Osteocyte (in vitro differentiated cells): ENCODE measurements at regions not wholly inside any gene's neighbourhood (a gene's known extent, or its start where the extent isn't known, plus 50 kb on each side); places are given as distances from the start of the nearest gene placed in this dataset.

Source experiments
- DNase-seq: peaks from one replicate; pipeline ENCODE4 v3.0.0; 2021; ENCODE audit warnings: mixed read lengths; ENCODE audit not compliant: unreplicated experiment; ENCODE audit errors: extremely low spot score
- H3K27ac Mint-ChIP-seq: one replicate; pipeline ENCODE4 v1.8.0; 2021; ENCODE audit warnings: mild to moderate bottlenecking, mixed read lengths; ENCODE audit not compliant: unreplicated experiment
- H3K27me3 Mint-ChIP-seq: one replicate; pipeline ENCODE4 v1.8.0; 2021; ENCODE audit warnings: mixed read lengths; ENCODE audit not compliant: unreplicated experiment
- H3K36me3 Mint-ChIP-seq: one replicate; pipeline ENCODE4 v1.8.0; 2021; ENCODE audit warnings: mixed read lengths; ENCODE audit not compliant: unreplicated experiment
- H3K4me1 Mint-ChIP-seq: one replicate; pipeline ENCODE4 v1.8.0; 2021; ENCODE audit warnings: mixed read lengths; ENCODE audit not compliant: unreplicated experiment
- H3K4me3 Mint-ChIP-seq: one replicate; pipeline ENCODE4 v1.8.0; 2021; ENCODE audit warnings: mild to moderate bottlenecking, moderate library complexity, mixed read lengths; ENCODE audit not compliant: unreplicated experiment
- H3K9me3 Mint-ChIP-seq: one replicate; pipeline ENCODE4 v1.8.0; 2021; ENCODE audit warnings: mixed read lengths; ENCODE audit not compliant: unreplicated experiment
- TF ChIP-seq, protein P1 (sequence below): fragments of 200-600 bp; sonication (generic); IDR thresholded peaks from 2 replicates; pipeline ENCODE4 v1.5.0; 2021; ENCODE audit warnings: antibody characterized with exemption, mild to moderate bottlenecking, moderate library complexity

DNA sequence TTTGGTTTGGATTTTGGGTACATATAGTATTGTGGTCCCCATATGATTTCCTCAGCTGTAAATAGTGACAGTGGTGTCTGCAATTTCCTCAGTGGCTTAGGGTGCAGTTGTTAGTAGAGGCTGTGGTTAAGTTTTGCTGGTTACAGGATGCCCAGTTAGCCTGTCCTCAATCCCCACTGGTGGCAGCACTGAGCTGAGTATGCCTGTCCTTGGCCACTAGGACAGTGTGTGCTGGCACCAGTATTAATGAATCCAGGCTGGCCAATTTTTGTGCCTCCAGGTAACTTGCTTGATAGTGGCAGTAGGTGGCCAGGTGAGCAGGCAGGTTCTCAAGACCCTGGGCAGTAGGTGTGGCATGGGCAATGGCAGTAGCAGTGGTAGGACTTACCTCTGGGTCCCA, 973.1 kb downstream of the TMEM182 start:
- H3K27ac Mint-ChIP-seq = no peak overlapping the region
- TF ChIP-seq, protein P1, sequence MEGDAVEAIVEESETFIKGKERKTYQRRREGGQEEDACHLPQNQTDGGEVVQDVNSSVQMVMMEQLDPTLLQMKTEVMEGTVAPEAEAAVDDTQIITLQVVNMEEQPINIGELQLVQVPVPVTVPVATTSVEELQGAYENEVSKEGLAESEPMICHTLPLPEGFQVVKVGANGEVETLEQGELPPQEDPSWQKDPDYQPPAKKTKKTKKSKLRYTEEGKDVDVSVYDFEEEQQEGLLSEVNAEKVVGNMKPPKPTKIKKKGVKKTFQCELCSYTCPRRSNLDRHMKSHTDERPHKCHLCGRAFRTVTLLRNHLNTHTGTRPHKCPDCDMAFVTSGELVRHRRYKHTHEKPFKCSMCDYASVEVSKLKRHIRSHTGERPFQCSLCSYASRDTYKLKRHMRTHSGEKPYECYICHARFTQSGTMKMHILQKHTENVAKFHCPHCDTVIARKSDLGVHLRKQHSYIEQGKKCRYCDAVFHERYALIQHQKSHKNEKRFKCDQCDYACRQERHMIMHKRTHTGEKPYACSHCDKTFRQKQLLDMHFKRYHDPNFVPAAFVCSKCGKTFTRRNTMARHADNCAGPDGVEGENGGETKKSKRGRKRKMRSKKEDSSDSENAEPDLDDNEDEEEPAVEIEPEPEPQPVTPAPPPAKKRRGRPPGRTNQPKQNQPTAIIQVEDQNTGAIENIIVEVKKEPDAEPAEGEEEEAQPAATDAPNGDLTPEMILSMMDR = no peak
- H3K4me1 Mint-ChIP-seq = no peaks in the 10 kb centered on the region
- H3K9me3 Mint-ChIP-seq = peaks cover 34% of the 10 kb centered on the region
- H3K36me3 Mint-ChIP-seq = no peaks in the 10 kb centered on the region
- no peak overlapping the region for H3K4me3 Mint-ChIP-seq
- no peaks in the 10 kb centered on the region for H3K27me3 Mint-ChIP-seq
- DNase-seq = no peak

DNA sequence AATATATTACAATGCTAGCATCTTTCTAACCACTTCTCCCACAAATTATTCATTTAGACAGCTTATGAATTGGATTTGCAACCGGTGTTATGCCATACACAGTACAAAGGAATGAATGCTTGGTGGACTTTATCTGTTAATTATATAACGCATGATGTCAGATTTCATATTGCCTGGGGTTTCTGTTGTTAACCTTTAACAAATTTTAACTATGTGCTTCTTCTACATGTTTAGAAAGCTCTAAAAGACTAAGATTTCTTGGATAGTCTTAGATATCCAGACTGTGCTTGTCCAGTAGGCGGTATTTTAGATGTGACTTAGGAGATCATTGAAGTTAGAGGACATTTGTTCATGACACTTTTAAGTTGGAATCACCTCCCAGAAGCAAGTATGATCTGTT, 976.3 kb downstream of the TMEM182 start:
- Mint-ChIP-seq H3K27ac (no peak overlapping the region), H3K27me3 (no peaks in the 10 kb centered on the region), H3K36me3 (no peaks in the 10 kb centered on the region), H3K9me3 (peaks cover 18% of the 10 kb centered on the region), H3K4me3 (no peak overlapping the region), H3K4me1 (no peaks in the 10 kb centered on the region)
- no peak for DNase-seq
- TF ChIP-seq, protein P1 = no peak

DNA sequence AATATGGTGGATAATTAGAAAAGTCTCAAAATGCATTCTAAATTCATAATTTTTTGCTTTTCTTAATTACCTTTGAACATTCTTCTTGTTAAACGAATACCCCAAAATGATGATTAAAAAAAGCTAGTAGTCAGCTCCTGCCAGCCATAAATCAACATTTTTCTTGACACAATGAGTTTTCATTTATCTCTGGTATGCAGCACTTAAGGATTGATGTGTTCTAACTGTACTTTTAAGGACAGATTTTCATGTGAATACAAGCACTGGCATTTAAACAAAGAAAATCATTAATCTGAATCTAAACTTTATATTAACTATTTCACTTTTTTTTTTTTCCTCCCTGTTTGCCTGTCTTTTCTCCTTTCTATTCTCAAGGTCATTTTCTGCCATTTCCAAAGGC, 976.8 kb downstream of the TMEM182 start:
- peaks cover 16% of the 10 kb centered on the region for H3K9me3 Mint-ChIP-seq

DNA sequence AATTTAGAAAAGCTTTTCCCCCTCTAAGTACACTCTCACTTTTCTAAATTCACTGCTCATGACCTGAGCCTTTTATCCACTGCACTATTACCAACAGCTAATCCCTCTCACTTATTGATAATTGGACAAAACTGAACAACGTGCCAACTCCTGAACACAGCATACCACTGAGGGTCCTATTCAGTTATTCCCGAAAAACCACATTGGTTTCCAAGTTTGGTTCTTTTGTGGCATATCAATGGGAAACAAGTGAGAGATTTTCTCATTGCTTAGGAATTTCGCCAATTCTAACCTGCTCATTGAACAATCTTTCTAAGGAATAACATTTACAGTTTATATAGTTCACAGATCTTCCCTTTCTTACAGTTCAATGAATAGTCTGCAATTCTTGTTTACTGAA, 977.4 kb downstream of the TMEM182 start:
- no peaks in the 10 kb centered on the region for H3K27me3 Mint-ChIP-seq
- H3K4me1 Mint-ChIP-seq = no peaks in the 10 kb centered on the region
- TF ChIP-seq, protein P1 = no peak
- H3K36me3 Mint-ChIP-seq = no peaks in the 10 kb centered on the region
- peaks cover 11% of the 10 kb centered on the region for H3K9me3 Mint-ChIP-seq
- H3K4me3 Mint-ChIP-seq = no peak overlapping the region
- no peak overlapping the region for H3K27ac Mint-ChIP-seq
- DNase-seq = no peak

More for the DNA sequence above, 976.8 kb downstream of the TMEM182 start:
- Mint-ChIP-seq H3K4me3 (no peak overlapping the region), H3K4me1 (no peaks in the 10 kb centered on the region), H3K36me3 (no peaks in the 10 kb centered on the region), H3K27ac (no peak overlapping the region), H3K27me3 (no peaks in the 10 kb centered on the region)
- DNase-seq = no peak
- TF ChIP-seq, protein P1 = no peak

DNA sequence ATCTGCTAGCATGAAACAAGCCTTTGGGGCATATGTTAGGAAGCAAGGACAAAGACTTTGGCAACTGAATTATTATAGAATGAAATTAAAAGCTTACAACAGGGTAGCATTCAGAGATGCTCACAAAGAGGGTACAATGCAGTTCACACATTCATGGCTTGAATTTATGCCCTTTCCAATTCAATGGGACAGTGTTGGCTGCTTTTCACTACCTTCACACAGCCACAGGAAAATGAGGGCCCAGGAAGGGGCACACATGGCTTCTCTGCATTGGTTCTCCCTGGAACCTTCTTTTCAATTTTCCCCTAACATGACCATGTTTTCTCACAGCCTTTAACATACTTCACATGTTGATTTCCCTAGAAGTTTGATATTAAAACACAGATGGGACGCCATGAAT, 978.1 kb downstream of the TMEM182 start:
- no peaks in the 10 kb centered on the region for H3K27me3 Mint-ChIP-seq
- no peak overlapping the region for H3K27ac Mint-ChIP-seq
- no peaks in the 10 kb centered on the region for H3K36me3 Mint-ChIP-seq
- H3K4me1 Mint-ChIP-seq = no peaks in the 10 kb centered on the region
- H3K4me3 Mint-ChIP-seq = no peak overlapping the region
- TF ChIP-seq, protein P1 = no peak
- no peak for DNase-seq
- H3K9me3 Mint-ChIP-seq = peaks cover 5% of the 10 kb centered on the region
